GM18498 (cell line): ENCODE measurements at regions not wholly inside any gene's neighbourhood (a gene's known extent, or its start where the extent isn't known, plus 50 kb on each side); places are given as distances from the start of the nearest gene placed in this dataset.
A peak's percentile ranks its signal among the peaks of the same experiment; 100 is the strongest.

ENCODE experiments used
- ATAC-seq: cut with Tn5 transposase; IDR thresholded peaks from one replicate; pipeline ENCODE4 v1.9.1; 2021; ENCODE audit warnings: mild to moderate bottlenecking, moderate library complexity; ENCODE audit not compliant: unreplicated experiment

- no peak for ATAC-seq
Measured at GRCh38 chr2:118222672-118223421, 134.6 kb downstream of the INSIG2 start.

GRCh38 chr2:118222273-118222594 is 134.0 kb downstream of the INSIG2 start:
- no peak for ATAC-seq

GRCh38 chr2:118221536-118222272 is 133.4 kb downstream of the INSIG2 start:
- peak; percentile 47 for ATAC-seq

- no peak for ATAC-seq
Measured at GRCh38 chr2:118219611-118220010, 131.3 kb downstream of the INSIG2 start.

GRCh38 chr2:118216224-118216623 is 128.0 kb downstream of the INSIG2 start:
- ATAC-seq = no peak

GRCh38 chr2:118209727-118210126 is 121.5 kb downstream of the INSIG2 start:
- no peak for ATAC-seq

- ATAC-seq = no peak
Measured at GRCh38 chr2:118207889-118208288, 119.6 kb downstream of the INSIG2 start.

- ATAC-seq = peak; percentile 96
Measured at GRCh38 chr2:118202707-118203303, 114.5 kb downstream of the INSIG2 start.

GRCh38 chr2:118198268-118198667 is 110.0 kb downstream of the INSIG2 start:
- no peak for ATAC-seq

- ATAC-seq = peak; percentile 74
Measured at GRCh38 chr2:118197011-118197675, 108.9 kb downstream of the INSIG2 start.

GRCh38 chr2:118190474-118190873 is 102.2 kb downstream of the INSIG2 start:
- ATAC-seq = no peak

- ATAC-seq = no peak
Measured at GRCh38 chr2:118186858-118187254, 98.6 kb downstream of the INSIG2 start.

- ATAC-seq = peak; percentile 91
Measured at GRCh38 chr2:118186110-118186857, 98.0 kb downstream of the INSIG2 start.

GRCh38 chr2:118185210-118186109 is 97.2 kb downstream of the INSIG2 start:
- ATAC-seq = peak; percentile 79

- ATAC-seq = no peak
Measured at GRCh38 chr2:118183381-118183780, 95.1 kb downstream of the INSIG2 start.

- ATAC-seq = no peak
Measured at GRCh38 chr2:118179445-118179844, 91.2 kb downstream of the INSIG2 start.

- no peak for ATAC-seq
Measured at GRCh38 chr2:118177884-118178283, 89.6 kb downstream of the INSIG2 start.

GRCh38 chr2:118177318-118177717 is 89.0 kb downstream of the INSIG2 start:
- no peak for ATAC-seq

GRCh38 chr2:118176601-118177000 is 88.3 kb downstream of the INSIG2 start:
- ATAC-seq = no peak

GRCh38 chr2:118171546-118171945 is 83.3 kb downstream of the INSIG2 start:
- ATAC-seq = no peak
